ENCODE measurements at regions not wholly inside any gene's neighbourhood (a gene's known extent, or its start where the extent isn't known, plus 50 kb on each side); places are given as distances from the start of the nearest gene placed in this dataset.

DNA sequence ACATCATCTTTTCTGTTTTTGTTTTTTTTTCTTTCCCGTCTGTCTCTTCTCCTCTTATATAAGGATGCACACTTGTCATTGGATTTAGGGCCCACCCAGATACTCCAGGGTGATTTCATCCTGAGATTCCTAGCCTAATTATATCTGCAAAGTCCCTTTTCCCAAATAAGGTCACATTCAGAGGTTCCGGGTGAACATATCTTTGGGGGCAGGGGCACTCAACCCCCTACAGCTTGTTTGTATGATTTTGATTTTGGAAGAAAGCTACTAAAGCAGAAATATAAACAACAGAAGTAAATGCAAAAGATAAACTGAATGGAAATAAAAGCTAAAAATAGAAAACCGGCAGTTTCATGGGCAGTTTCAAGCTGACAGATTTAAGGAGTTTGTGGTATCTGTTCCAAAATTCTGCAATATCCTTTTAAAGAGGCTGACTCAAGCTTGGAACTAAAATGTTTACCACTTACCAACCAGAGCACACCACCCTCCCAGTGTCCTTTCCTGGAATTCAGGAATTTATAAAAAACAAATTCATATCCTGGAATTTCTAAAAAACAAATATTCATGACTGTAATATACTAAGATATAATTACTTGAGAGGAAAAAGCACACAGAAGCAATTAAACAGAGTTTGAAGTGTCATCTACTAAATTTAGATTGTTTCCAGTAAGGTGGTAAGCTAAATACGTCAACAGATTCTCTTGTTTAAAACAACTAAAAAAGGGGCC, 100.0 kb upstream of the CARMIL1 start:
- Histone ChIP-seq H3K4me1 (ENCODE audit: control insufficient read depth in 5 of 5, insufficient read depth in 5 of 5, low read length in 5 of 5) (peaks cover 0 to 13% (median 9%) of the 10 kb centered on the region in 5 donors), H3K27ac (ENCODE audit: low read depth, low read length) (peak overlapping the region; percentile 55)

DNA sequence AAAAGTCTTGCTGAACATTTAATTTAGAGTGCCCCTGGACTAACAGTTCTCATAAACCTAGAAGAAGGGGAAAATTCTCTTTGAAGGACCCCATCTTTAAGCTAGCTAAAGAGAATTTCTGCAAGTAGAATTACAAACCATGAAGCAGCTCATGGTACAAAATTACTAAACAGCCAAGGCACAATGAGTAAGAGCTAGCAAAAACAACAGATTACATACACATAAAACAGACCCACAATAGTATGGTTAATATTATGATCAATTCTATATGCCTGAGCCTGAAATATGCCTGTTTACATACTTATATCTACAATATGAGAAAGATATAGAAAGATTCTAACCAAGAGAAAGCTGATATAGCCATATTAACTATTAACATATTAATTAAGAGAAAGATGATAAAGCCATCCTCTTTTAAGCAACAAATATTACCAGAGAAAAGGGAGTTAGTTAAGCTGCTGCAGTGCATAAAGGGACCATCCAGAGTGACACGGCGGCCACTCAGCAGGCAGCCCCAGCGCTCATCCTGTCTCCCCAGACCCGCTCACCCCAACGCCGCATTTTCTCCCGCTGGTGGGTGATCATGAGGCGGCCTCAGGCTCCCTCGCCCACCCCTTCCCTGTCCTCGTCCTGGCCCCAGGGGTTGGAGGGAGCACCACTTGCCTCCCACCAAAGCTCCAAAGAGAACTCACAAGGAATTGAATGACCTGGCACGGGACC, 98.4 kb upstream of the CARMIL1 start:
- Histone ChIP-seq H3K4me1 (ENCODE audit: control insufficient read depth in 5 of 5, insufficient read depth in 5 of 5, low read length in 5 of 5) (peaks cover 0 to 9% (median 8%) of the 10 kb centered on the region in 5 donors), H3K9me3 (ENCODE audit: control insufficient read depth in 5 of 5, low read length in 5 of 5) (no peaks in the 10 kb centered on the region), H3K27ac (ENCODE audit: low read depth, low read length) (no peak overlapping the region), H3K36me3 (ENCODE audit: control insufficient read depth in 5 of 5, insufficient read depth in 5 of 5, low read length in 5 of 5) (no peaks in the 10 kb centered on the region), H3K27me3 (ENCODE audit: control insufficient read depth in 5 of 5, insufficient read depth in 4 of 5, low read length in 5 of 5) (no peaks in the 10 kb centered on the region), H3K4me3 (ENCODE audit: low read depth in 1 of 5, low read length in 5 of 5) (no peak overlapping the region), H3K9ac (ENCODE audit: low read length in 5 of 5) (no peak overlapping the region)

More for the DNA sequence above, 100.0 kb upstream of the CARMIL1 start:
- Histone ChIP-seq H3K9ac (ENCODE audit: low read length in 5 of 5) (no peak overlapping the region), H3K36me3 (ENCODE audit: control insufficient read depth in 5 of 5, insufficient read depth in 5 of 5, low read length in 5 of 5) (no peaks in the 10 kb centered on the region), H3K9me3 (ENCODE audit: control insufficient read depth in 5 of 5, low read length in 5 of 5) (no peaks in the 10 kb centered on the region), H3K27me3 (ENCODE audit: control insufficient read depth in 5 of 5, insufficient read depth in 4 of 5, low read length in 5 of 5) (no peaks in the 10 kb centered on the region), H3K4me3 (ENCODE audit: low read depth in 1 of 5, low read length in 5 of 5) (no peak overlapping the region)

DNA sequence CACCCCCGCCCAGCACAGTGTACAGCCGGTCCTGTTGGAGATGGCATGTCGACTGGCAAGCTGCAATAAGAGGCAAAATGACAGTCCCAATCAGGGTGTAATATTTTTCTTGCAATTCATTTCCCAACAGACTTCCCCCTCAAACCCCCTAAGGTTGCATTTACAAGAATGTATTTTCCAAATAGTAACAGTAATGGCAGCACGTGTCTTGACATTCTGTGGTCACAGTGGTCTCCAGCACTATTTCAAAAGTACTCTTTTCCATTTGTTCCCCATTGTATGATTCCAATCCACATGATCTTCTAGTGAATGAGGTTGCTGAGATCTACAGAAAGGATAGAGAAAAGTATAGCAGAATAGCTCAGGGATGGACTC, 97.8 kb upstream of the CARMIL1 start:
- Histone ChIP-seq H3K27me3 (ENCODE audit: control insufficient read depth in 5 of 5, insufficient read depth in 4 of 5, low read length in 5 of 5) (no peaks in the 10 kb centered on the region), H3K9me3 (ENCODE audit: control insufficient read depth in 5 of 5, low read length in 5 of 5) (no peaks in the 10 kb centered on the region), H3K4me1 (ENCODE audit: control insufficient read depth in 5 of 5, insufficient read depth in 5 of 5, low read length in 5 of 5) (peaks cover 0 to 9% (median 8%) of the 10 kb centered on the region in 5 donors), H3K36me3 (ENCODE audit: control insufficient read depth in 5 of 5, insufficient read depth in 5 of 5, low read length in 5 of 5) (no peaks in the 10 kb centered on the region), H3K27ac (ENCODE audit: low read depth, low read length) (no peak overlapping the region), H3K4me3 (ENCODE audit: low read depth in 1 of 5, low read length in 5 of 5) (no peak overlapping the region), H3K9ac (ENCODE audit: low read length in 5 of 5) (no peak overlapping the region)

DNA sequence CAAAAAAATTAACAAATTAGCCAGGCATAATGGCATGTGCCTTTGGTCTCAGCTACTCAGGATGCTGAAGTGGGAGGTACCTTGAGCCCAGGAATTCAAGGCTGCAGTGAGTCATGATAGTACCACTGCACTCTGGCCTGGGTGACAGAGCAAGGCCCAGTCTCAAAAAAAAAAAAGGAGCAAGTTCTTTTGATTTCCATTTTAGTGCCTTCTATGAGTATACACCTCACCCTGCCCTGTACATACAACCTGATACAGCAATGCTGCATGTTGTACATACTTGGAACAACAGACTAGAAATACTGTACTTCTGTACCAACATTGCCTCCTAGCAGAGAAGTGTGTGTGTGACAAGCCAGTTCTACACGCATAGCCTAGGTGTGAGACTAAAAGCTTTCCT, 97.3 kb upstream of the CARMIL1 start:
- no peak overlapping the region for H3K27ac ChIP-seq (ENCODE audit: low read depth, low read length)
- H3K36me3 ChIP-seq (ENCODE audit: control insufficient read depth in 5 of 5, insufficient read depth in 5 of 5, low read length in 5 of 5): no peaks in the 10 kb centered on the region
- H3K4me1 ChIP-seq (ENCODE audit: control insufficient read depth in 5 of 5, insufficient read depth in 5 of 5, low read length in 5 of 5): peaks cover 0 to 9% (median 8%) of the 10 kb centered on the region in 5 donors
- H3K9ac ChIP-seq (ENCODE audit: low read length in 5 of 5): no peak overlapping the region
- no peak overlapping the region for H3K4me3 ChIP-seq (ENCODE audit: low read depth in 1 of 5, low read length in 5 of 5)
- H3K9me3 ChIP-seq (ENCODE audit: control insufficient read depth in 5 of 5, low read length in 5 of 5): no peaks in the 10 kb centered on the region
- no peaks in the 10 kb centered on the region for H3K27me3 ChIP-seq (ENCODE audit: control insufficient read depth in 5 of 5, insufficient read depth in 4 of 5, low read length in 5 of 5)

- H3K4me1 ChIP-seq (ENCODE audit: control insufficient read depth in 5 of 5, insufficient read depth in 5 of 5, low read length in 5 of 5): no peaks in the 10 kb centered on the region
- no peaks in the 10 kb centered on the region for H3K9me3 ChIP-seq (ENCODE audit: control insufficient read depth in 5 of 5, low read length in 5 of 5)
These were observed 92.3 kb upstream of the CARMIL1 start for GRCh38 chr6:25186919-25187318.

GRCh38 chr6:25188232-25188631, 90.9 kb upstream of the CARMIL1 start:
- Histone ChIP-seq H3K4me3 (ENCODE audit: low read depth in 1 of 5, low read length in 5 of 5) (no peak overlapping the region), H3K36me3 (ENCODE audit: control insufficient read depth in 5 of 5, insufficient read depth in 5 of 5, low read length in 5 of 5) (no peaks in the 10 kb centered on the region), H3K9me3 (ENCODE audit: control insufficient read depth in 5 of 5, low read length in 5 of 5) (no peaks in the 10 kb centered on the region), H3K9ac (ENCODE audit: low read length in 5 of 5) (no peak overlapping the region), H3K4me1 (ENCODE audit: control insufficient read depth in 5 of 5, insufficient read depth in 5 of 5, low read length in 5 of 5) (peaks cover 3 to 11% (median 4%) of the 10 kb centered on the region in 5 donors), H3K27ac (ENCODE audit: low read depth, low read length) (no peak overlapping the region), H3K27me3 (ENCODE audit: control insufficient read depth in 5 of 5, insufficient read depth in 4 of 5, low read length in 5 of 5) (no peaks in the 10 kb centered on the region)

More at GRCh38 chr6:25186919-25187318, 92.3 kb upstream of the CARMIL1 start:
- no peak overlapping the region for H3K9ac ChIP-seq (ENCODE audit: low read length in 5 of 5)
- H3K27me3 ChIP-seq (ENCODE audit: control insufficient read depth in 5 of 5, insufficient read depth in 4 of 5, low read length in 5 of 5): no peaks in the 10 kb centered on the region
- H3K27ac ChIP-seq (ENCODE audit: low read depth, low read length): no peak overlapping the region
- no peaks in the 10 kb centered on the region for H3K36me3 ChIP-seq (ENCODE audit: control insufficient read depth in 5 of 5, insufficient read depth in 5 of 5, low read length in 5 of 5)
- no peak overlapping the region for H3K4me3 ChIP-seq (ENCODE audit: low read depth in 1 of 5, low read length in 5 of 5)

GRCh38 chr6:25192590-25193459, 86.3 kb upstream of the CARMIL1 start:
- H3K27ac ChIP-seq (ENCODE audit: low read depth, low read length): peak overlapping the region; percentile 72
- peak overlapping the region in 2 of 5 donors; percentile 14 to 28 for H3K4me3 ChIP-seq (ENCODE audit: low read depth in 1 of 5, low read length in 5 of 5)
- H3K36me3 ChIP-seq (ENCODE audit: control insufficient read depth in 5 of 5, insufficient read depth in 5 of 5, low read length in 5 of 5): no peaks in the 10 kb centered on the region
- H3K9me3 ChIP-seq (ENCODE audit: control insufficient read depth in 5 of 5, low read length in 5 of 5): no peaks in the 10 kb centered on the region
- peaks cover 3 to 14% (median 10%) of the 10 kb centered on the region in 5 donors for H3K4me1 ChIP-seq (ENCODE audit: control insufficient read depth in 5 of 5, insufficient read depth in 5 of 5, low read length in 5 of 5)
- no peaks in the 10 kb centered on the region for H3K27me3 ChIP-seq (ENCODE audit: control insufficient read depth in 5 of 5, insufficient read depth in 4 of 5, low read length in 5 of 5)
- H3K9ac ChIP-seq (ENCODE audit: low read length in 5 of 5): no peak overlapping the region

DNA sequence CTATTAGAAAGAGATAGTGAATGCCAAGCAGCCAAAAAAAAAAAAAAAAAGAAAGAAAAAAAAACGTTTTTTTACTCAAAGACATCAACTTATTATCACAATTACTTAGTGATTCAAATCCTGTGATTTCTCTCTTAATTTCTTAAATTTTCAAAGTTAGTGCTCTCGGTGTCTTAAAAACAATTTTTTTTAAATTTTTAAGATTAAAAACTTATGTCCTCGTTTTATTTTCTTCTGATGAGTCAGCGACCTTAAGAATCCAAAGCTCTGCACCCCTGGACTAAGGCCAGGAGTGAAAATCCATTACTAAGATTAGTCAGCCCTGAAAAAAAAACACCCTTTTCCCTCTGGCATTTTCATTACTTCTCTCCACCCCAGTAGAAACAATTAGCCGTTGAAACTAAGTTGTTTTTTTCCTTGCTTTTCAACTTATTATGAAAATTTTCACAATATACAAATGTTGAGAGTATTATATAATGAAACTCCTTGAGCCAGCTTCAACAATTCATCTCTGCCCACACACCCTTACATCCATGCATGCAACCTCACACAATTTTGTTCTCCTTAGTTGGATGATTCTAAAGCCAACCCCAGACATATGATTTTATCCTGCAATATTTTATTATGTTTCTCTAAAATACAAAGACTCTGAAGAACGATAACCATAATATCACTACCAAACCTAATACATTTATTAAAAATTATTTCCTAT, 85.6 kb upstream of the CARMIL1 start:
- Histone ChIP-seq H3K4me3 (ENCODE audit: low read depth in 1 of 5, low read length in 5 of 5) (peak overlapping the region in 1 of 5 donors; percentile 14), H3K27ac (ENCODE audit: low read depth, low read length) (peak overlapping the region; percentile 72), H3K36me3 (ENCODE audit: control insufficient read depth in 5 of 5, insufficient read depth in 5 of 5, low read length in 5 of 5) (no peaks in the 10 kb centered on the region), H3K27me3 (ENCODE audit: control insufficient read depth in 5 of 5, insufficient read depth in 4 of 5, low read length in 5 of 5) (no peaks in the 10 kb centered on the region), H3K4me1 (ENCODE audit: control insufficient read depth in 5 of 5, insufficient read depth in 5 of 5, low read length in 5 of 5) (peaks cover 3 to 14% (median 10%) of the 10 kb centered on the region in 5 donors), H3K9ac (ENCODE audit: low read length in 5 of 5) (no peak overlapping the region), H3K9me3 (ENCODE audit: control insufficient read depth in 5 of 5, low read length in 5 of 5) (no peaks in the 10 kb centered on the region)

DNA sequence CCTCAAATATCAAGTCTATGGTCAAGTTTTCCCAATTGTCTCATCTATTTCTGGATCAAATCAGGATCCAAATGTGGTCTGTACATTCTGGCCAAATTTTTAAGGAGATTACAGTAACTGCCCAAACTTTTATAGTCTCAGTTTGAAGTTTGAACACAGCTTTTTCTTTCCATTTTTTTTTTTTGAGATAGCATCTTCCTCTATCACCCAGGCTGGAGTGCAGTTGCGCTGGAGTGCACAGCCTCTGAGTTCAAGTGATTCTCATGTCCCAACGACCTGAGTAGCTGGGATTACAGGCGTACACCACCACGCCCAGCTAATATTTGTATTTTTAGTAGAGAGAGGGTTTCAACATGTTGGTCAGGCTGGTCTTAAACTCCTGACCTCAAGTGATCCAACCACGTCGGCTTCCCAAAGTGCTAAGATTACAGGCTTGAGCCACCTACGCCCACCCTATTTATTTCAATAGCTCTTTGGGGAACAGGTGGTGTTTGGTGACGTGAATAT, 84.9 kb upstream of the CARMIL1 start:
- no peak overlapping the region for H3K4me3 ChIP-seq (ENCODE audit: low read depth in 1 of 5, low read length in 5 of 5)
- peaks cover 3 to 14% (median 10%) of the 10 kb centered on the region in 5 donors for H3K4me1 ChIP-seq (ENCODE audit: control insufficient read depth in 5 of 5, insufficient read depth in 5 of 5, low read length in 5 of 5)
- peak overlapping the region; percentile 70 for H3K27ac ChIP-seq (ENCODE audit: low read depth, low read length)
- no peaks in the 10 kb centered on the region for H3K36me3 ChIP-seq (ENCODE audit: control insufficient read depth in 5 of 5, insufficient read depth in 5 of 5, low read length in 5 of 5)
- no peaks in the 10 kb centered on the region for H3K9me3 ChIP-seq (ENCODE audit: control insufficient read depth in 5 of 5, low read length in 5 of 5)
- H3K9ac ChIP-seq (ENCODE audit: low read length in 5 of 5): no peak overlapping the region
- H3K27me3 ChIP-seq (ENCODE audit: control insufficient read depth in 5 of 5, insufficient read depth in 4 of 5, low read length in 5 of 5): no peaks in the 10 kb centered on the region
